ENCODE measurements at regions not wholly inside any gene's neighbourhood (a gene's known extent, or its start where the extent isn't known, plus 50 kb on each side); places are given as distances from the start of the nearest gene placed in this dataset.

- peak; percentile 76 for DNase-seq (ENCODE audit: low spot score)
Measured at GRCh38 chr20:20824924-20825584, 112.6 kb upstream of the RALGAPA2 start.

- no peak for DNase-seq (ENCODE audit: low spot score)
Measured at GRCh38 chr20:20823476-20823881, 111.0 kb upstream of the RALGAPA2 start.

GRCh38 chr20:20821484-20822260 is 109.2 kb upstream of the RALGAPA2 start:
- DNase-seq (ENCODE audit: low spot score) = peak; percentile 48

- DNase-seq (ENCODE audit: low spot score) = no peak
Measured at GRCh38 chr20:20820785-20821483, 108.5 kb upstream of the RALGAPA2 start.

GRCh38 chr20:20820104-20820503 is 107.7 kb upstream of the RALGAPA2 start:
- DNase-seq (ENCODE audit: low spot score) = peak; percentile 59

GRCh38 chr20:20816969-20817755 is 104.7 kb upstream of the RALGAPA2 start:
- no peak for DNase-seq (ENCODE audit: low spot score)

- no peak for DNase-seq (ENCODE audit: low spot score)
Measured at GRCh38 chr20:20815711-20816455, 103.4 kb upstream of the RALGAPA2 start.

GRCh38 chr20:20814685-20815084 is 102.2 kb upstream of the RALGAPA2 start:
- DNase-seq (ENCODE audit: low spot score) = peak; percentile 52

- no peak for DNase-seq (ENCODE audit: low spot score)
Measured at GRCh38 chr20:20812136-20812535, 99.7 kb upstream of the RALGAPA2 start.

- no peak for DNase-seq (ENCODE audit: low spot score)
Measured at GRCh38 chr20:20808016-20808415, 95.6 kb upstream of the RALGAPA2 start.

GRCh38 chr20:20806121-20807095 is 94.0 kb upstream of the RALGAPA2 start:
- DNase-seq (ENCODE audit: low spot score) = no peak

- DNase-seq (ENCODE audit: low spot score) = no peak
Measured at GRCh38 chr20:20803011-20803410, 90.6 kb upstream of the RALGAPA2 start.

- no peak for DNase-seq (ENCODE audit: low spot score)
Measured at GRCh38 chr20:20802328-20802727, 89.9 kb upstream of the RALGAPA2 start.

GRCh38 chr20:20799716-20800312 is 87.4 kb upstream of the RALGAPA2 start:
- no peak for DNase-seq (ENCODE audit: low spot score)

- no peak for DNase-seq (ENCODE audit: low spot score)
Measured at GRCh38 chr20:20797521-20798310, 85.3 kb upstream of the RALGAPA2 start.

- no peak for DNase-seq (ENCODE audit: low spot score)
Measured at GRCh38 chr20:20796766-20797440, 84.5 kb upstream of the RALGAPA2 start.

- DNase-seq (ENCODE audit: low spot score) = no peak
Measured at GRCh38 chr20:20795721-20796120, 83.3 kb upstream of the RALGAPA2 start.

- no peak for DNase-seq (ENCODE audit: low spot score)
Measured at GRCh38 chr20:20795119-20795518, 82.7 kb upstream of the RALGAPA2 start.
